ENCODE measurements at regions not wholly inside any gene's neighbourhood (a gene's known extent, or its start where the extent isn't known, plus 50 kb on each side); places are given as distances from the start of the nearest gene placed in this dataset.
"Not testable (repeated sequence)": the region's sequence is repeated elsewhere in the genome, so short reads cannot be mapped to it uniquely, and the experiment has no call there.

DNA sequence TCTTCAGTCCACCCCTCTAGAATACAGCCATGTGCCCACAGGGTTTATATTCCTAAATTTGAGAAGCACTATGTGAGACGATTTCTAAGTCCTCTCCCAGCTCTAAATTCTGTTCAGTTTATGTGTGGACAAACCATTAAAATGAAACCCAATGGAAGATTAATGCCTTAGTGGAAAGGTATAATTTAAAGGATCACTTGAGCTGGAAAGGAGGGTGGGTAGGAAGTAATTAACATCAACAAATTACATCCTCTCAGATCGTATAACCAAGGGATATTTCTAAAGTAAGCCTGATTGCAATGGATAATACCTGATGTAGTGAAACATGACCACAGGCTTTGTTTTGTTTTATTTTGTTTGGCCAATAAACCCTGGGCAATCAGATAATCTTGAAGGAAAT is 511.0 kb upstream of the COBL start:
- FAIRE-seq (peak; percentile 5), DNase-seq (ENCODE audit: low spot score) (no peak)

GRCh38 chr7:51824050-51824449 is 507.4 kb upstream of the COBL start:
- DNase-seq (ENCODE audit: low spot score) (no peak), FAIRE-seq (no peak)

DNA sequence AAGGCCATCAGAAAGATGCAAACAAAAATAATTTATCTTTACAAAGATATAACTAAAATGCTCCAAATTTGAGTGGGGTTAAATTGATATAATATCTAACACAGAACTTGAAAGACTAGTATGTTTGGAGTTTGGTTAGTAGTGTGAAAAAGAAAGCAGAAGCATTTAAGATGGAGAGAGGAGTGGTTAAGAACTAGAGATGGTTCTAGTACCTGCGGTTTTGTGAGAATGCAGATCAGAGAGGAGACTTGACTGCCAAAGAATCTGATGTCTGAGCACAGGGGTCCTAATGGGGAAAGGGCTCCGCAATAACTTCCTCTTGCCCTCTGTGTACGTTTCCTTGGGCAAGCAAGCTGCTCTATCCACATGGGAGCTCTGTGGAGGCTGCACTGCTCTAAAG is 506.8 kb upstream of the COBL start:
- no peak for DNase-seq (ENCODE audit: low spot score)
- no peak for FAIRE-seq

DNA sequence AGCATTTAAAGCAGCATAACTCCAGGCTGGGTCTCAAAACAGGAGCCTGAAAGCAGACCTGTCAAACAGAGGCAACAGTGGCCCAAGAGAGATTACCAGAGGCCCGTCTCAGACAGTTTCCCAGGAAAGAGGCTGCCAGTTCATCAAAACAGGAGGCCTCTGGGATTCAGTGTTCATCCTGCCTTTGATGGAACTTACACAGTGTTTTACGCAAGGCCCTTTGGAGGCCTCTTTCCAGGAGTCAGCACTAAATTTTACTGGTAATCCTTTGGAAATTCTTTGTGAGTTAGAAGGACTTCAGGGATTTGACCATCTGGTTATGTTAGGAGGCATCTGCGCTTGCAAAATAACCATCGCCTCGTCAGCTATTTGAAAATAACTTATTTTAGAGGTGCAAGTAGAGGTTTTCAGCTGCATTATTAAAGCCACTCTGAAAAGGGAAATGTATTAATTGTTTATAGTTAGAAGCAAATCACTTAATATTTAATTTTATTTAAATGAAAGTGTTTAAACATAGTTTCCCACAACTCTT is 501.2 kb upstream of the COBL start:
- no peak for DNase-seq (ENCODE audit: low spot score)
- no peak for FAIRE-seq

- FAIRE-seq = not testable (repeated sequence)
Measured at GRCh38 chr7:51805783-51806431, 489.3 kb upstream of the COBL start.

GRCh38 chr7:51802718-51803117 is 486.1 kb upstream of the COBL start:
- no peak for DNase-seq (ENCODE audit: low spot score)
- FAIRE-seq = peak; percentile 88

More at GRCh38 chr7:51805783-51806431, 489.3 kb upstream of the COBL start:
- DNase-seq (ENCODE audit: low spot score) = not testable (repeated sequence)

GRCh38 chr7:51797371-51797770 is 480.8 kb upstream of the COBL start:
- DNase-seq (ENCODE audit: low spot score) (no peak), FAIRE-seq (no peak)

GRCh38 chr7:51792796-51793195 is 476.2 kb upstream of the COBL start:
- FAIRE-seq (no peak), DNase-seq (ENCODE audit: low spot score) (no peak)

DNA sequence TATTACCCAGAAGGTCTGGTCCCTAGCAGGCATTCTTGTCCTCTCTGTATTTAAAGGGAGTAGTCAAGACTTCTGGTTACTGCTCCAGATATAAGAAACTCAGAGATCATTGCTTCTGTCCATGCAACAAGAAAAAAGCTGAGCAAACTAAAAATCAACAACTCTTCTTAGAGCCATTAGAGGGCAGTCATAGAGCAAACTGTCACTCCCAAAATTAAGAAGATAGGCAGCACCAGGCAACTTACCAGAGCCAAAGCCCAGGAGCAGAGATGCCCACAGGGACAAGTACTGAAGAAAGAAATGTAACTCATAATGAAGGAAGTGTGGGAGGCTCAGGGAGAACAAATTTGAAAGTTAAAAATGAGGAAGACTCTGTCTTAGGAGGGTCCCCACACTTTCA is 472.9 kb upstream of the COBL start:
- DNase-seq (ENCODE audit: low spot score) = peak; percentile 36
- FAIRE-seq = no peak

DNA sequence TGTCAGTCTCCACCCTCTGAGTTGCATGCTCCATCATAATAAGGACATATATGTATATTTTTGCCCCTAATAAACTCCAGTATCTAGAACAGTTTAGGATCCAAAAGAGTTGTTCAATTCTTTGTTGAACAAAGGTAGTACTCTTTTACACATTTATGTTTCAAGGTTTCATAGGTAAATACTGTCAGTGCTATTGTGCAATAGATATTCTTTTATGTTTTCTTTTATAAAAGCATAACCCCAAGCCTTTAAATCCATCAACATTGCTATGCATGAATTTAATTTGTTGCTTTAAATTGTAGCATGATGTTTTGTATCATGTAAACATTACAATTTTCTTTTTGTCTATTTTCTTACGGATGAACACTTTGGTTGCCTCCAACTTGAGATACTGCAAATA is 469.7 kb upstream of the COBL start:
- no peak for FAIRE-seq
- DNase-seq (ENCODE audit: low spot score) = no peak

- no peak for FAIRE-seq
- DNase-seq (ENCODE audit: low spot score) = no peak
Measured at GRCh38 chr7:51785876-51786275, 469.3 kb upstream of the COBL start.

GRCh38 chr7:51785171-51785570 is 468.6 kb upstream of the COBL start:
- peak; percentile 13 for FAIRE-seq
- no peak for DNase-seq (ENCODE audit: low spot score)

- FAIRE-seq (no peak), DNase-seq (ENCODE audit: low spot score) (no peak)
Measured at GRCh38 chr7:51783241-51783640, 466.6 kb upstream of the COBL start.

DNA sequence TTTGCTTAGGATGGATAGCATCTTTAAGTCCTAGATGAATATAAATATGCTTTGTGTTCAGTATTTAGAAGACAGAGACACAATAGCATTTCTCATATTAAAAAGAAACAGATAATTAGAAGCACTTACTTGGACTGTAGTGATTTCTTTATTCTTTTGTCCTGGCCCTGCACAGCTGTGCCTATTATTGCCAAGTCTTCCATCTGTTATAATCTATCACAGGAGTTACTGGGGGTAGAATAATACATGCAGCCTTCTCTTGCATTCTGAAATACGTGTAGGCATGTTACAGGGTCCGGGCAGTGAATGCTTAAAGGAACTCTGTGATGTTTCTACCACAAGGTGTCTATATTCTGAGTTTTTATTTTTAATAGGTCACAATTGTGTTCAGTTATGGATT is 461.5 kb upstream of the COBL start:
- no peak for FAIRE-seq
- no peak for DNase-seq (ENCODE audit: low spot score)

DNA sequence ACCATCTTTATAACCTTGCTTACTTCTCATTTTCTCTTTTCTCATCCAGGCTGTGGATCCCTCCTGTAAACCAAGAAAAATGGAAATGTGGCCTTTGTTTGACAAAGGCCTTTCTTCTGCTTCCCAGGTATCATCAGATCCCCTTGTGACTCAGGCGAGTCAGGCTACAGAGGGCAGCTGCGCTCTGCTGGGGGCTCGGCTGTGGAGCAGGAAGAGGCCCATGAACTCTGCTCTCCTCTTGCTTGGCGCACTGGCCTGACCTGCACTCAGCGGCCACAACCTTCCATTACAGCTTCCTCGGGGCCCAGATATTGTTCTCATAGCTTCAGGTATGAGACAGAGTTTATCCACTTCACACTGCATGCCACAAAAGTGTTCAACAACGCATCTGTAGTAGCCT is 457.6 kb upstream of the COBL start:
- FAIRE-seq = no peak

DNA sequence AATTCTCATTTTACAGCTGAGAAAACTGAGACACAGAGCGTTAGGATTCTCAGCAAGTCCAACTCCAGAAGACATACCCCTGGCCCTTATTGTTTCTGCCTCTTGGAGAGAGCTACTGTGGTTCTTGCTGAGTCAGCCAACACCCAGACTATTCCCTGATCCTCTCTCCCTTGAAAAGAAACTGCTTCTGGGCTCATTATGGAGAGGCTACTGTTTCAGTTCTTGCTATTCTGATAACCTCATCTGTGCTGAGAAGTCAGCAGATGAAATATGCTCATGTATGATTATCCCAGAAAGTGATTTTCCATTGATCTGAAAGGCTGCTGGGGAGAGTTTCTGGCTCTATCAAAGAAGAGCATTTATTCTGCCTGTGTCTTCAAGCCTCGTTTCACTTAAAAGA is 455.6 kb upstream of the COBL start:
- DNase-seq (ENCODE audit: low spot score) (no peak), FAIRE-seq (no peak)

More for the DNA sequence above, 457.6 kb upstream of the COBL start:
- DNase-seq (ENCODE audit: low spot score) = no peak

GRCh38 chr7:51764976-51765375 is 448.4 kb upstream of the COBL start:
- no peak for FAIRE-seq

DNA sequence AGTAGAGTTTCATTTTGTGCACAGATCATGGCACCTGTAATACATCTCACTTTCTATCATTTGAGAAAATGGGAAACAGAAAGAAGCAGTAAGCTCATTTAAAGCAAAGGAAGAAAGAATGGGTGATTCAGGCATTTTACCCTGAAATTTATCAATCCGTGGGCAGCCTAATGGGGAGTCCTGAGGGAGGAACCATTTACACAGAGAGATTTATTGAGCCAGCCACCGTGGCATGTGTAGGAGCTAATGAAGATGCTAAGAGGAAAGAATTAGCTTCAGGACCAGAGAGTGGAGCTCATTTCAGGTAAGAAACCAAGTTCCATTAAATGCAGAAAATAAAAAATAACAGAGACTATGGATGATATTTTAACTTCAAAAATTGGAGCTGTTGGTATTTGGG is 443.4 kb upstream of the COBL start:
- FAIRE-seq (no peak), DNase-seq (ENCODE audit: low spot score) (no peak)

More at GRCh38 chr7:51764976-51765375, 448.4 kb upstream of the COBL start:
- DNase-seq (ENCODE audit: low spot score) = no peak

- peak; percentile 20 for FAIRE-seq
Measured at GRCh38 chr7:51757960-51758359, 441.4 kb upstream of the COBL start.

DNA sequence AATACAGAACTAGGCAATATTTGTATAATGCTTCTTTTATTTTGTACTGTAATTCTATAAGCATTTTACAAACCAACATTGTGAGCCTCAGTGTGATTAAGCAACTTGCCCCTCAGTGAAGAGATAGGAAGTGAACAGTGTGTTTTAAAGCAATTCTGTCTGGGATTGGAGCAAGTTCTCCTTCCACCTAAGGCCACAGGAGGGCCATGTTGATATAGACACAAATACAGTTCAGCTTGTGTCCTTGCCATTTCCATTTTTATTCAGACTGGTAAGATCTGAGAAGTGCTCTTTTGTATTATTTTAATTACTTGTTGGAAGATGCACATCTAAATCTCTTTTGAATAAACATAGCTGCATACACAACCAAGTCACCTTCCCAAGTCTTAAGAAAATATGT is 416.3 kb upstream of the COBL start:
- FAIRE-seq = no peak
- no peak for DNase-seq (ENCODE audit: low spot score)

More at GRCh38 chr7:51757960-51758359, 441.4 kb upstream of the COBL start:
- DNase-seq (ENCODE audit: low spot score) = no peak

GRCh38 chr7:51732116-51732515 is 415.5 kb upstream of the COBL start:
- FAIRE-seq (no peak), DNase-seq (ENCODE audit: low spot score) (no peak)

DNA sequence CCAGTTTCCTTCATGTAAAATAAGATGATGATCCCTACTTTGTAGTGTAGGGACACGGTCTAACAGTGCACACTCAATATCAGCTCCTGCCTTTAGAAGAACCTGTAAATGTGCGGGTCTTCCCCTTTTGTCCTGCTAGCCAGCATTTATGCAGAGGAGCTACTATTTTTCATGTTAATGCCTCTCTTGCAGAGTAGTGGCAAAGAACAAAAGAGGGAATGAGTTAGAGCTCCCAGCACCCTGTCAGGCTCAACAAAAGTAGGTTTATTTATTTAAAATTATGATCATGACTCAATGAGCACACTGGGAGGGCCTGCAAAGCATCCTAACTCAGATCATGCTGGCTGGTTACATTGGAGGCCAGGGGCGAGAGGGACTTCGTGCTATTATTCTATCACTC is 414.5 kb upstream of the COBL start:
- FAIRE-seq (no peak), DNase-seq (ENCODE audit: low spot score) (no peak)

GRCh38 chr7:51727441-51727840 is 410.8 kb upstream of the COBL start:
- no peak for FAIRE-seq
- DNase-seq (ENCODE audit: low spot score) = no peak

Measured in urothelium cell line (cell line).